Spleen (tissue), 11 donors: ENCODE measurements at regions not wholly inside any gene's neighbourhood (a gene's known extent, or its start where the extent isn't known, plus 50 kb on each side); places are given as distances from the start of the nearest gene placed in this dataset.

Experiments
- DNase-seq: peaks from one replicate; pipeline ENCODE4 v3.0.0-alpha.2; 2020
- H3K27ac ChIP-seq, 8 donors: fragments of 200-600 bp; sonication (generic) in 7 of 8; 1 replicate in 4 of 8; 2 replicates in 4 of 8; pipeline versions ENCODE4 v1.5.0 to v1.8.0; 2016 to 2021; ENCODE audit warnings: inconsistent platforms in 4 of 8, mild to moderate bottlenecking in 4 of 8, moderate library complexity in 1 of 8
- H3K27me3 ChIP-seq, 7 donors: fragments of 200-600 bp; sonication (generic) in 6 of 7; replicated peaks in 1 of 7; 1 replicate in 4 of 7; 2 replicates in 3 of 7; pipeline versions ENCODE4 v1.5.0 to v1.8.0; 2016 to 2021; ENCODE audit warnings: inconsistent platforms in 3 of 7, mild to moderate bottlenecking in 1 of 7
- H3K36me3 ChIP-seq, 6 donors: fragments of 200-600 bp; sonication (generic) in 5 of 6; 1 replicate in 4 of 6; 2 replicates in 2 of 6; pipeline versions ENCODE4 v1.5.0 to v1.8.0; 2016 to 2021; ENCODE audit warnings: inconsistent platforms in 2 of 6
- H3K4me1 ChIP-seq, 6 donors: fragments of 200-600 bp; sonication (generic) in 5 of 6; 1 replicate in 3 of 6; 2 replicates in 3 of 6; pipeline versions ENCODE4 v1.5.0 to v1.8.0; 2016 to 2021; ENCODE audit warnings: inconsistent platforms in 3 of 6
- H3K4me3 ChIP-seq, 8 donors: fragments of 200-600 bp; sonication (generic) in 7 of 8; 1 replicate in 4 of 8; 2 replicates in 4 of 8; pipeline versions ENCODE4 v1.5.0 to v1.8.0; 2016 to 2021; ENCODE audit warnings: inconsistent platforms in 4 of 8, mild to moderate bottlenecking in 4 of 8, moderate library complexity in 2 of 8
- H3K9me3 ChIP-seq, 8 donors: fragments of 200-600 bp; sonication (generic) in 7 of 8; 1 replicate in 4 of 8; 2 replicates in 4 of 8; pipeline versions ENCODE4 v1.5.0 to v1.8.0; 2016 to 2021; ENCODE audit warnings: inconsistent platforms in 4 of 8
- CTCF ChIP-seq, 11 experiments: fragments of 200-600 bp in 7 of 11; fragments of 450-650 bp in 4 of 11; sonication (generic) in 4 of 11; IDR thresholded peaks in 8 of 11; conservative IDR thresholded peaks in 3 of 11; 1 replicate in 7 of 11; 2 replicates in 4 of 11; pipeline versions ENCODE4 v1.4.0 to v1.8.0; 2016 to 2021; ENCODE audit warnings: antibody characterized with exemption in 11 of 11, inconsistent platforms in 4 of 11, mild to moderate bottlenecking in 1 of 11
- POLR2A ChIP-seq, 3 donors: fragments of 450-650 bp; IDR thresholded peaks; one replicate each; pipeline ENCODE4 v1.5.1; 2017; ENCODE audit warnings: antibody characterized with exemption in 3 of 3, mild to moderate bottlenecking in 1 of 3
- POLR2AphosphoS5 ChIP-seq, 3 donors: sonication (generic); formaldehyde crosslinking; IDR thresholded peaks; one replicate each; pipeline ENCODE4 v1.5.1; 2017; ENCODE audit warnings: antibody characterized with exemption in 3 of 3
- WGBS, 5 donors: extraction: QIAGEN DNeasy Blood & Tissue Kit in 3 of 5; methylation state at CpG; one replicate each; pipeline versions ENCODE4 v1.1.5 to v1.1.7; 2013 to 2018; 5-methylcytosine and 5-hydroxymethylcytosine counted together
- intact Hi-C: fragments of 100-400 bp; cut with DNase I; formaldehyde crosslinking; loops from one replicate; pipeline ENCODE4 v1.15.0; 2023; ENCODE audit warnings: low total_unique reads
- donor health status: healthy with polysubstance abuse.
- donor health status: DM: no; HTN: no; CAD: no; lungs with moderate emphysema.
- donor health status: DM: no; HTN: no; CAD: no.
- donor health status: Bipolar disorder and iron deficiency.
- donor health status: healthy.
- donor health status: DM: no; HTN: no; CAD: no.
- donor health status: DM: yes; HTN: yes; CAD: no.

- no peak for TF ChIP-seq POLR2A (IDR thresholded peaks at IDR 0.05)
- no peak for TF ChIP-seq POLR2AphosphoS5 (IDR thresholded peaks at IDR 0.05)
- no peak for TF ChIP-seq CTCF (IDR thresholded peaks at IDR 0.05 in 8 of 11, conservative IDR thresholded peaks at IDR 0.05 in 3 of 11)
- H3K27ac ChIP-seq, result no peak overlapping the region
- intact Hi-C loops, result no loop called here
- no peak for DNase-seq
- H3K4me3 ChIP-seq, result no peak overlapping the region
- H3K27me3 ChIP-seq, result peaks cover 0 to 6% (median 0%) of the 10 kb centered on the region in 7 donors
- WGBS, 5 donors, result 79 to 95% (median 89%) methylated on average over 11 of the region's 11 CpGs
- H3K4me1 ChIP-seq, result peaks cover 0 to 6% (median 0%) of the 10 kb centered on the region in 6 donors
- H3K9me3 ChIP-seq, result no peaks in the 10 kb centered on the region
- H3K36me3 ChIP-seq, result no peaks in the 10 kb centered on the region
Observed at GRCh38 chr2:120875431-120875830, 139.8 kb downstream of the GLI2 start.

- Histone ChIP-seq H3K4me1 (peaks cover 0 to 6% (median 0%) of the 10 kb centered on the region in 6 donors), H3K36me3 (no peaks in the 10 kb centered on the region), H3K9me3 (no peaks in the 10 kb centered on the region), H3K27me3 (peaks cover 0 to 6% (median 0%) of the 10 kb centered on the region in 7 donors), H3K27ac (no peak overlapping the region), H3K4me3 (no peak overlapping the region)
- 76 to 91% (median 88%) methylated on average over 11 of the region's 11 CpGs for WGBS, 5 donors
- intact Hi-C loops, result no loop called here
- no peak for DNase-seq
- TF ChIP-seq POLR2A (IDR thresholded peaks at IDR 0.05) (no peak), POLR2AphosphoS5 (IDR thresholded peaks at IDR 0.05) (no peak), CTCF (IDR thresholded peaks at IDR 0.05 in 8 of 11, conservative IDR thresholded peaks at IDR 0.05 in 3 of 11) (no peak)
Observed at GRCh38 chr2:120876526-120877280, 141.0 kb downstream of the GLI2 start.

- 83 to 88% (median 86%) methylated on average over 7 of the region's 7 CpGs for WGBS, 5 donors
- intact Hi-C loops, result no loop called here
- no peak overlapping the region for H3K27ac ChIP-seq
- TF ChIP-seq POLR2AphosphoS5 (IDR thresholded peaks at IDR 0.05), result no peak
- TF ChIP-seq POLR2A (IDR thresholded peaks at IDR 0.05), result no peak
- TF ChIP-seq CTCF (IDR thresholded peaks at IDR 0.05 in 8 of 11, conservative IDR thresholded peaks at IDR 0.05 in 3 of 11), result no peak
- no peak overlapping the region for H3K4me3 ChIP-seq
- peaks cover 0 to 6% (median 0%) of the 10 kb centered on the region in 6 donors for H3K4me1 ChIP-seq
- H3K27me3 ChIP-seq, result peaks cover 0 to 6% (median 0%) of the 10 kb centered on the region in 7 donors
- H3K36me3 ChIP-seq, result no peaks in the 10 kb centered on the region
- DNase-seq, result no peak
- no peaks in the 10 kb centered on the region for H3K9me3 ChIP-seq
Observed at GRCh38 chr2:120877409-120877808, 141.7 kb downstream of the GLI2 start.

GRCh38 chr2:120878970-120879369 is 143.3 kb downstream of the GLI2 start:
- Histone ChIP-seq H3K9me3 (no peaks in the 10 kb centered on the region), H3K4me3 (no peak overlapping the region), H3K27me3 (peaks cover 0 to 4% (median 0%) of the 10 kb centered on the region in 7 donors), H3K36me3 (no peaks in the 10 kb centered on the region), H3K4me1 (peaks cover 0 to 6% (median 0%) of the 10 kb centered on the region in 6 donors), H3K27ac (no peak overlapping the region)
- DNase-seq, result no peak
- no peak for TF ChIP-seq CTCF (IDR thresholded peaks at IDR 0.05 in 8 of 11, conservative IDR thresholded peaks at IDR 0.05 in 3 of 11)
- no peak for TF ChIP-seq POLR2A (IDR thresholded peaks at IDR 0.05)
- no peak for TF ChIP-seq POLR2AphosphoS5 (IDR thresholded peaks at IDR 0.05)
- 88 to 98% (median 92%) methylated on average over 7 of the region's 7 CpGs for WGBS, 5 donors
- intact Hi-C loops, result no loop called here
